KMS-11 (cell line): ENCODE measurements at regions not wholly inside any gene's neighbourhood (a gene's known extent, or its start where the extent isn't known, plus 50 kb on each side); places are given as distances from the start of the nearest gene placed in this dataset.

Experiments
- H2AFZ ChIP-seq: fragments of 200-600 bp; sonication (generic); 2 replicates; pipeline ENCODE4 v1.6.1; 2016; ENCODE audit warnings: antibody characterized with exemption, mixed run types, low read depth
- H3K27ac ChIP-seq: fragments of 200-600 bp; sonication (generic); 2 replicates; pipeline ENCODE4 v1.6.1; 2016; ENCODE audit warnings: mild to moderate bottlenecking, mixed run types
- H3K27me3 ChIP-seq: fragments of 200-600 bp; sonication (generic); 2 replicates; pipeline ENCODE4 v1.6.1; 2017; ENCODE audit warnings: mild to moderate bottlenecking, low read depth, mixed run types, moderate library complexity; ENCODE audit not compliant: insufficient read depth
- H3K36me3 ChIP-seq: fragments of 200-600 bp; sonication (generic); 2 replicates; pipeline ENCODE4 v1.6.1; 2017; ENCODE audit warnings: mild to moderate bottlenecking, mixed run types; ENCODE audit not compliant: insufficient read depth
- H3K4me1 ChIP-seq: fragments of 200-600 bp; sonication (generic); 2 replicates; pipeline ENCODE4 v1.6.1; 2016; ENCODE audit warnings: mild to moderate bottlenecking, low read depth, mixed run types; ENCODE audit not compliant: poor library complexity, severe bottlenecking
- H3K4me2 ChIP-seq: fragments of 200-600 bp; sonication (generic); 2 replicates; pipeline ENCODE4 v1.7.0; 2016; ENCODE audit warnings: mild to moderate bottlenecking, mixed run types
- H3K4me3 ChIP-seq: fragments of 200-600 bp; sonication (generic); IDR thresholded peaks from 2 replicates; pipeline ENCODE4 v1.6.1; 2017; ENCODE audit warnings: low read depth, low read length, mixed read lengths; ENCODE audit not compliant: insufficient read depth
- H3K79me2 ChIP-seq: fragments of 200-600 bp; sonication (generic); 2 replicates; pipeline ENCODE4 v1.6.1; 2016; ENCODE audit warnings: low read depth, mixed run types; ENCODE audit not compliant: insufficient read depth
- H3K9ac ChIP-seq: fragments of 200-600 bp; sonication (generic); 2 replicates; pipeline ENCODE4 v1.6.1; 2016; ENCODE audit warnings: mild to moderate bottlenecking, mixed run types
- H4K20me1 ChIP-seq: fragments of 200-600 bp; sonication (generic); 2 replicates; pipeline ENCODE4 v1.6.1; 2016; ENCODE audit warnings: mild to moderate bottlenecking, mixed run types; ENCODE audit not compliant: insufficient read depth
- CTCF ChIP-seq: fragments of 200-600 bp; sonication (generic); conservative IDR thresholded peaks from 2 replicates; pipeline ENCODE4 v1.6.1; 2017; ENCODE audit warnings: low read depth, mild to moderate bottlenecking, antibody characterized with exemption, low read length, moderate library complexity, mixed read lengths

DNA sequence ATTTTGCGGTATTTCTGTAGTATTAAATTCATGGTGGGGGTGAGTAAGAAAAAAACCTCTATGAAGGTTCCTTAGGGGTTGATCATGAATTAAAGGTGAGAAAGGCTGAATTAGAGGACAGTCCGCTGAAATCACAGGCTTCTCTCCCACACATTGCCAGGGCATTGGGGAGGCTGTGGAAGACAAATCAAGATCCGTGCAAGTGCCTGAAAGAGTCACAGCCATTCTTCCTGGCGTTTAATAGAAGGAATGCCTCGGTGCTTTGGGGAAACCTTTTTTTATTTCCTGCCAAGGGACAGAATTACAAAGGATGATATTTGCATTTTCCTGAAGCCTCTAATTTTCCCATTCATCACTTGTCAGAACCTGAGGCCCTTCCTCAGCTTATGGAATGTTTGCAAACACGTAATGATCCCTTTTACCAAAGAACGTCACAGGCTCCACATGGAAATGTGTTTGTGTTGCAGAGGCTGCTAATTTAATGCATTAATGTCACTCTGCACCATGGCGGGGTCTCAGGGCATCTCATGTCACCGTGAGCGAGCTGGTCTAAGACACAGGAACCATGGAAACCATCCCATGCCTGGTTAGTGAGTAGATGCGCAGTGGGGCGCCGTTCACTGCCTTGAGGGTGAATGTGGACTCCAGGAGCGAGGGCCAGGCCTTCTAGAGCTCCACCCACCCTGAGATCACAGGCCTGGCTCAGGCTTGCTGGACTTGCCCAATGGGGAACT, 185.9 kb upstream of the SULF2 start:
- H2AFZ ChIP-seq, result no peak overlapping the region
- H3K36me3 ChIP-seq, result no peaks in the 10 kb centered on the region
- H3K79me2 ChIP-seq, result no peaks in the 10 kb centered on the region
- H3K9ac ChIP-seq, result no peak overlapping the region
- no peak for TF ChIP-seq CTCF
- H3K4me1 ChIP-seq, result no peaks in the 10 kb centered on the region
- no peak overlapping the region for H3K4me3 ChIP-seq
- peaks cover 31% of the 10 kb centered on the region; the same call in 1 of the 2 replicates for H3K27me3 ChIP-seq
- H3K4me2 ChIP-seq, result no peak overlapping the region
- H4K20me1 ChIP-seq, result no peaks in the 10 kb centered on the region
- no peak overlapping the region for H3K27ac ChIP-seq

DNA sequence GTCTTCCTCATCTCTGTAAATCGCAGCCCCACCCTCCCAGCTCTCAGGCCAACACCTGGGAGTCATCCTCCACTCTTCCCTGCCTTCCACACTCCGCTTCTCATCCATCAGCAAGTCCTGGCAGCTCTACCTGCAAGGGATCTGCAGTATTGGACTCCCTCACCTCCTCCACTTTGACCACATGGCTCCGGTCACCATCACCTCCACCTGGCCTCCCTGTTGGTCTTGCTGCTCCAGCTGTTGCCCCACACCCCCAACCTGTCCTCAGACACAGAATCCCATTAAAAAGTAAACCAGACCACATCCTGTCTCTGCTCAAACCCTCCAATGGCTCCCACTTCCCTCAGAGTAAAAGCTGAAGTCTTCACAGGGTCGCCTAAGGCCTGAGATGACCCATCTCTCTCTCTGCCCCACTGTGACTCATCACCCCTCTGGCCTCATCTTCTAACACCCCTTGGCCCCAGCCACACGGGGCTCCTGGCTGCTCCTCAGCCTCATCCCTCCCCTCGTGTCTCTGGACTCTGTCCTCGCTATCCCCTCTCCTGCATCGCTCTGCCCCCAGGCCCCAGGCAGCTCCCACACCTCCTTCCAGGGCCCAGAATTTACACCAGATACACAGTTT, 185.1 kb upstream of the SULF2 start:
- H3K27me3 ChIP-seq, result peaks cover 33% of the 10 kb centered on the region; the same call in 1 of the 2 replicates
- H3K4me2 ChIP-seq, result no peak overlapping the region

GRCh38 chr20:47969426-47969825, 184.1 kb upstream of the SULF2 start:
- no peaks in the 10 kb centered on the region for H3K36me3 ChIP-seq
- no peaks in the 10 kb centered on the region for H4K20me1 ChIP-seq
- TF ChIP-seq CTCF, result no peak
- no peak overlapping the region for H3K4me3 ChIP-seq
- H3K4me1 ChIP-seq, result no peaks in the 10 kb centered on the region
- peaks cover 32% of the 10 kb centered on the region; the same call in 1 of the 2 replicates for H3K27me3 ChIP-seq
- H3K79me2 ChIP-seq, result no peaks in the 10 kb centered on the region
- no peak overlapping the region for H3K27ac ChIP-seq
- H3K4me2 ChIP-seq, result no peak overlapping the region
- H2AFZ ChIP-seq, result no peak overlapping the region
- no peak overlapping the region for H3K9ac ChIP-seq

More for the DNA sequence above, 185.1 kb upstream of the SULF2 start:
- Histone ChIP-seq H3K9ac (no peak overlapping the region), H3K36me3 (no peaks in the 10 kb centered on the region), H4K20me1 (no peaks in the 10 kb centered on the region), H3K27ac (no peak overlapping the region), H3K4me1 (no peaks in the 10 kb centered on the region), H2AFZ (no peak overlapping the region), H3K4me3 (no peak overlapping the region), H3K79me2 (no peaks in the 10 kb centered on the region)
- TF ChIP-seq CTCF, result no peak

DNA sequence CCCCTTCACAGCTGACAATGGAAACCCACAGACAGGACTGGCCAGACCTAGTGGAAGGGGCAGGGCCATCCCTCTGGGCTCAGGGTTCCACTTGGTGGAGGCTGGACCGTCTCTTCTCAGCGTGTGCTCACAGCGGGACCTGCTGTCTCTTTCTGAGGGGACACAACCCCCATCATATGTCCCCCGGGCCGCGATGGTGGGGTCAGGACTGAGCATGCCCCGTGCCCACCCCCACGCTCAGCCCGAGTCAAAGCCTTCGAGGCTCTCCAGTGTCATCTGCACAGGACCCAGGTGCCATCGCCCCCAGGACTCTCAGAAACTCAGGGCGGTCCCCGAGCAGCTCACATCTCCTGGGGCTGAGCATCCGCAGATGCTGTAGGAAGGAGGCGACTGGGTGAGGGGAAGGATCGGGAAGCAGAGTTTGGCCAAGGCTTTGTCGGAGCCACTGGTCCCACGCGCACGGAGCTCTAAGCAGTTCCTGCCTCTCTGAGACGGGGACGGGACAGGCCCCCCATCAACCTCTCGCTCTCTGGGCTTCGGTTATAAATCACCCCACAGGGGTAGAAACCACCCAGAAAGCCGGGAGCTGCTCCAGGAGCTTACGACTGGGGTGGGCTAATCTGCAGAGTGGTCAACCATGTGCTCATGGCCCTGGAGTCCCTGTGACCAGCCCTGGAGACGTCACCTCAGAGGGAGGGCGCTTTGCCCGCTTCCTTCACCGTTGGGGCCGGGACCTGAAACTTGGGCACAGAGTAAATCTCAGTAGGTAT, 183.4 kb upstream of the SULF2 start:
- peaks cover 33% of the 10 kb centered on the region; the same call in 1 of the 2 replicates for H3K27me3 ChIP-seq
- no peaks in the 10 kb centered on the region for H3K36me3 ChIP-seq
- H2AFZ ChIP-seq, result no peak overlapping the region
- no peak for TF ChIP-seq CTCF
- H3K27ac ChIP-seq, result no peak overlapping the region
- no peak overlapping the region for H3K4me2 ChIP-seq
- no peaks in the 10 kb centered on the region for H3K4me1 ChIP-seq
- no peak overlapping the region for H3K4me3 ChIP-seq
- H3K79me2 ChIP-seq, result no peaks in the 10 kb centered on the region
- H4K20me1 ChIP-seq, result no peaks in the 10 kb centered on the region
- H3K9ac ChIP-seq, result no peak overlapping the region
